A549 (cell line): ENCODE measurements at regions not wholly inside any gene's neighbourhood (a gene's known extent, or its start where the extent isn't known, plus 50 kb on each side); places are given as distances from the start of the nearest gene placed in this dataset.

ENCODE experiments used
- CHD4 ChIP-seq: fragments of 200-600 bp; sonication (generic); IDR thresholded peaks from 2 replicates; pipeline ENCODE4 v1.6.1; 2016; ENCODE audit warnings: antibody characterized with exemption, mild to moderate bottlenecking, borderline replicate concordance
- CTCF ChIP-seq: fragments of >200 bp; sonication (Bioruptor Twin); formaldehyde crosslinking; IDR thresholded peaks from 3 replicates; pipeline ENCODE4 v1.5.1; 2016
- EP300 ChIP-seq, 2 experiments: fragments of >200 bp; sonication (Bioruptor Twin); formaldehyde crosslinking; IDR thresholded peaks; 2 replicates in 1 of 2; 3 replicates in 1 of 2; pipeline ENCODE4 v1.6.1; 2016 to 2017
- JUN ChIP-seq, 2 experiments: fragments of >200 bp; sonication (Bioruptor Twin); formaldehyde crosslinking; IDR thresholded peaks; 2 replicates in 1 of 2; 3 replicates in 1 of 2; pipeline ENCODE4 v1.6.1; 2016 to 2017
- MAX ChIP-seq: IDR thresholded peaks from 2 replicates; pipeline ENCODE4 v1.6.1; 2012
- PHF8 ChIP-seq: fragments of 200-600 bp; sonication (generic); IDR thresholded peaks from 2 replicates; pipeline ENCODE4 v1.6.1; 2016; ENCODE audit warnings: low read depth, mild to moderate bottlenecking, antibody characterized with exemption, moderate library complexity, borderline replicate concordance
- POLR2A ChIP-seq: IDR thresholded peaks from 2 replicates; pipeline ENCODE4 v1.6.1; 2012; ENCODE audit warnings: mild to moderate bottlenecking, low read length
- POLR2AphosphoS2 ChIP-seq: conservative IDR thresholded peaks from 2 replicates; pipeline ENCODE4 v1.6.1; 2012; ENCODE audit warnings: low read length, improper control_type of control experiment, inconsistent platforms
- RAD21 ChIP-seq, 2 experiments: fragments of >200 bp in 1 of 2; sonication (Bioruptor Twin) in 1 of 2; formaldehyde crosslinking in 1 of 2; IDR thresholded peaks in 1 of 2; conservative IDR thresholded peaks in 1 of 2; 2 replicates in 1 of 2; 3 replicates in 1 of 2; pipeline ENCODE4 v1.6.1; 2012 to 2018; ENCODE audit warnings: inconsistent platforms in 1 of 2
- REST ChIP-seq: fragments of 200-600 bp; sonication (generic); IDR thresholded peaks from 2 replicates; pipeline ENCODE4 v1.6.1; 2016; ENCODE audit warnings: antibody characterized with exemption, mild to moderate bottlenecking, moderate library complexity
- ZNF302 ChIP-seq: fragments of 250-450 bp; sonication (Bioruptor Pico); IDR thresholded peaks from 2 replicates; pipeline ENCODE4 v1.9.0; 2021; ENCODE audit warnings: inconsistent platforms, mild to moderate bottlenecking, moderate library complexity

GRCh38 chr5:28648108-28648507, 1609.7 kb upstream of the CDH9 start:
- no peak for TF ChIP-seq POLR2A
- no peak for TF ChIP-seq CTCF
- no peak for TF ChIP-seq EP300 (IDR thresholded peaks at IDR 0.05)
- TF ChIP-seq RAD21 (conservative IDR thresholded peaks at IDR 0.05 in 1 of 2, IDR thresholded peaks at IDR 0.05 in 1 of 2), result no peak
- no peak for TF ChIP-seq MAX
- no peak for TF ChIP-seq CHD4
- no peak for TF ChIP-seq POLR2AphosphoS2
- no peak for TF ChIP-seq REST
- TF ChIP-seq JUN (IDR thresholded peaks at IDR 0.05), result no peak
- TF ChIP-seq ZNF302, result no peak
- TF ChIP-seq PHF8, result no peak
